ENCODE measurements at regions not wholly inside any gene's neighbourhood (a gene's known extent, or its start where the extent isn't known, plus 50 kb on each side); places are given as distances from the start of the nearest gene placed in this dataset.

GRCh38 chr4:120544838-120545237 is 377.7 kb downstream of the PRDM5 start:
- TF ChIP-seq POLR2A (IDR thresholded peaks at IDR 0.05) (no peak), CTCF (IDR thresholded peaks at IDR 0.05) (no peak)
